Heart right ventricle (tissue), 16 donors: ENCODE measurements at regions not wholly inside any gene's neighbourhood (a gene's known extent, or its start where the extent isn't known, plus 50 kb on each side); places are given as distances from the start of the nearest gene placed in this dataset.

Source experiments
- ATAC-seq, 8 donors: fragments of 200-7000 bp; cut with Tn5 transposase; one replicate each; pipeline ENCODE4 v1.9.1; 2020; ENCODE audit warnings: mild to moderate bottlenecking in 8 of 8, moderate library complexity in 8 of 8, moderate number of reproducible peaks in 1 of 8
- DNase-seq, 2 donors: peaks; one replicate each; pipeline ENCODE4 v3.0.0-alpha.2; 2020
- H3K27ac ChIP-seq, 10 donors: fragments of 200-600 bp; sonication (generic) in 2 of 10; one replicate each; pipeline versions ENCODE4 v1.5.0 to v1.8.0; 2020 to 2022; ENCODE audit warnings: mild to moderate bottlenecking in 3 of 10
- H3K27me3 ChIP-seq, 7 donors: fragments of 200-600 bp; one replicate each; pipeline ENCODE4 v1.8.0; 2021 to 2022; ENCODE audit warnings: mild to moderate bottlenecking in 2 of 7
- H3K36me3 ChIP-seq, 9 donors: fragments of 200-600 bp; sonication (generic) in 1 of 9; one replicate each; pipeline versions ENCODE4 v1.5.0 to v1.8.0; 2020 to 2022; ENCODE audit warnings: mild to moderate bottlenecking in 2 of 9
- H3K4me1 ChIP-seq, 9 donors: fragments of 200-600 bp; sonication (generic) in 1 of 9; one replicate each; pipeline versions ENCODE4 v1.5.0 to v1.8.0; 2020 to 2022; ENCODE audit warnings: mild to moderate bottlenecking in 4 of 9
- H3K4me3 ChIP-seq, 10 donors: fragments of 200-600 bp; sonication (generic) in 2 of 10; one replicate each; pipeline versions ENCODE4 v1.5.0 to v1.8.0; 2020 to 2022; ENCODE audit warnings: mild to moderate bottlenecking in 7 of 10, moderate library complexity in 2 of 10
- H3K9me3 ChIP-seq, 11 donors: fragments of 200-600 bp in 10 of 11; sonication (generic) in 2 of 11; one replicate each; pipeline versions ENCODE4 v1.5.0 to v1.8.0; 2013 to 2022; ENCODE audit warnings: mild to moderate bottlenecking in 2 of 11, control low read depth in 1 of 11, moderate library complexity in 1 of 11
- WGBS, 2 donors: extraction: QIAGEN DNeasy Blood & Tissue Kit; methylation state at CpG; one replicate each; pipeline ENCODE4 v1.1.7; 2013; ENCODE audit warnings: inconsistent platforms in 1 of 2; 5-methylcytosine and 5-hydroxymethylcytosine counted together
- intact Hi-C, 10 donors: fragments of 100-400 bp; cut with DNase I; formaldehyde crosslinking; loops; one replicate each; pipeline versions ENCODE4 v1.11.1 to v1.14.2; 2022
- TF ChIP-seq, protein P1 (sequence below), 9 donors: fragments of 200-600 bp; sonication (generic) in 2 of 9; IDR thresholded peaks; one replicate each; pipeline versions ENCODE4 v1.5.0 to v1.8.0; 2021 to 2022; ENCODE audit warnings: antibody characterized with exemption in 9 of 9, mild to moderate bottlenecking in 5 of 9, moderate library complexity in 1 of 9
- donor health status: Arrhythmogenic right ventricular cardiomyopathy.
- donor health status: ischemic (EF 13 %, LVEDD 7.1; RV severe dilation, severe dysfunction).
- donor health status: healthy with polysubstance abuse.
- donor health status: DM: no; HTN: yes; CAD: no.
- donor health status: DM: no; HTN: no; CAD: no.
- donor health status: ischemic (EF 25% LVEDD 6.9; RV normal size, moderate dysfunction).
- donor health status: ischemic (EF 25% LVEDD 5.7; RV mildly dilated, moderate dysfunction).
- donor health status: healthy.
- donor health status: DM: yes; HTN: yes; CAD: no.
- donor health status: Ischemic cardiomyopathy.
- donor health status: ischemic (EF 35%, LVEDD 5.7; RV mildly dilated, moderate dysfunction).
- donor health status: nonischemic (EF 11% LVEDD 7.7; RV severe dilation, severe dysfunction).
- donor health status: DM: yes; HTN: yes; CAD: no.
- donor health status: PGD.
- donor health status: ischemic (EF 29% LVEDD 5.4; RV normal size, mild dysfunction).
- donor health status: nonischemic (EF 23%, LVEDD 6.1; RV moderate dilation, normal function).

DNA sequence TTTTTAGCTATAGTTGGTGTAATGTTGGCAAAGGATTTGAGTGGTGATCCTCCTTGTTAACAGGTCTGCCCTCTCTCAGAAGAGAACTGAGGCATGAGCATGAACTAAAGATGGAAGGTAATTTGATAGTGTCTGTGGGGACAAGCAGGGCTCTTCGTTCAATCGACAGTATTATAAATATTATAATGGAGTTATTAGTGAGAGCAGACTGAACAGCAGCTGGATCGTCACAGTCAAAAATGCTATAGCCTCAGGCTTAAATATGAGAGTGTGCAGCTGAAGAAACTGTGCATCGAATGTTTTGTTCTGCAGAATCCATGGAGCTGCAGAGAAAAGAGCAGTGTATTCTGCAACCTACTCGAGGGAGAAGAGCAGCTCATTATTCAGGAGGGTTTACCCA is 757.3 kb downstream of the DNAH5 start:
- ATAC-seq = no peak
- H3K9me3 ChIP-seq = no peaks in the 10 kb centered on the region
- intact Hi-C loops = no loop called here
- DNase-seq = no peak
- WGBS, 2 donors = 82 to 83% methylated on average over 5 of the region's 5 CpGs
- TF ChIP-seq, protein P1, sequence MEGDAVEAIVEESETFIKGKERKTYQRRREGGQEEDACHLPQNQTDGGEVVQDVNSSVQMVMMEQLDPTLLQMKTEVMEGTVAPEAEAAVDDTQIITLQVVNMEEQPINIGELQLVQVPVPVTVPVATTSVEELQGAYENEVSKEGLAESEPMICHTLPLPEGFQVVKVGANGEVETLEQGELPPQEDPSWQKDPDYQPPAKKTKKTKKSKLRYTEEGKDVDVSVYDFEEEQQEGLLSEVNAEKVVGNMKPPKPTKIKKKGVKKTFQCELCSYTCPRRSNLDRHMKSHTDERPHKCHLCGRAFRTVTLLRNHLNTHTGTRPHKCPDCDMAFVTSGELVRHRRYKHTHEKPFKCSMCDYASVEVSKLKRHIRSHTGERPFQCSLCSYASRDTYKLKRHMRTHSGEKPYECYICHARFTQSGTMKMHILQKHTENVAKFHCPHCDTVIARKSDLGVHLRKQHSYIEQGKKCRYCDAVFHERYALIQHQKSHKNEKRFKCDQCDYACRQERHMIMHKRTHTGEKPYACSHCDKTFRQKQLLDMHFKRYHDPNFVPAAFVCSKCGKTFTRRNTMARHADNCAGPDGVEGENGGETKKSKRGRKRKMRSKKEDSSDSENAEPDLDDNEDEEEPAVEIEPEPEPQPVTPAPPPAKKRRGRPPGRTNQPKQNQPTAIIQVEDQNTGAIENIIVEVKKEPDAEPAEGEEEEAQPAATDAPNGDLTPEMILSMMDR (IDR thresholded peaks at IDR 0.05) = no peak
- no peaks in the 10 kb centered on the region for H3K27me3 ChIP-seq
- H3K36me3 ChIP-seq = no peaks in the 10 kb centered on the region
- no peak overlapping the region for H3K4me3 ChIP-seq
- H3K27ac ChIP-seq = no peak overlapping the region
- no peaks in the 10 kb centered on the region for H3K4me1 ChIP-seq

DNA sequence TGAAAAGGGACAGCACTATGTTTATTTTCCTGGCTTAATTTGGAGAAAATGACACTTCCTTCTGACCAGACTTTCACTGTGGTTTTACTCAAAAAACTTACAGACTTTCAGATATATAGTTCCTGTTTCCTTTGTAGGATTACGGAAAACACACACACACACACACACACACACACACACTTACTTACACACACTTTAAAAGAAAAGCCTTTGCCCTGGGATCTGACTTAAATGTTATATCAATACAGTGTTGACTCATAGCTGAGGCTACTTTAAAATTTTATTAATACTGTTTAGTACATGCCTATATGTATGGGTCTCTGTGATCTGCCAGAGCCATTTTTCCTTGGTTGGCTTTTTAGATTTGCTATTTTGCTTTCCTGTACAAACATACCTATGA is 758.3 kb downstream of the DNAH5 start:
- intact Hi-C loops = no loop called here
- 36 to 66% methylated on average over 1 of the region's 1 CpG for WGBS, 2 donors

DNA sequence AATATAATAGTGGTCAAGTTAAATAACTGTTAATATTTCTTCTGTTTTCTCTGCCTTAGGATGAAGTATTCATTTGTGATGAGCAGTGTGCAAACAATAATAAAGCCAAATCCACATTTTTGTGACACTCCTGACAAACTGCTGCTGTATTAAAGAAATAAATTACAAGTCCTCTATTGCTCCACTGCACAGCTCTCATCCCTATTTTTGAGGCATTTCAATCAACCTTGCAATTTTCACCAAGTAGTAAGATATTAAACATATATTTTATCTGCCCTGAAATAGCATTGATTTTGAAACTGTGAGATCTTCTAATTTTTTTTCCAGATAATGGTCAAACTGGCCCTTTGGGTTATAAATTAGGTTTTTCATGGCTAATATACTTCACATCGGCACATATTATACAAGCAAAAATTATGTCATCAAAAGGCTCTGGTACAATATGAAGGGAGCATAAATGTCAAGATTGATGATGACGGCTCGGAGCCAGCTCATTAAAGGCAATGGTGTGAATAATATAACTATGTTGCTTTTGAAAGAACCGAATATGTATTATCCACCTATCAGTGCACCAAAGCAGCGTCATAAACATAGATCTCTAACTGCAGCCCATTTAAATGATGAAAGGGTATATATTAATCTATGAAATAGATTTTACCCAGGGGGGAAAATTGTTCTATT is 764.9 kb downstream of the DNAH5 start:
- WGBS, 2 donors = 88 to 89% methylated on average over 5 of the region's 5 CpGs
- no peaks in the 10 kb centered on the region for H3K27me3 ChIP-seq
- no peaks in the 10 kb centered on the region for H3K9me3 ChIP-seq
- no peaks in the 10 kb centered on the region for H3K4me1 ChIP-seq
- H3K36me3 ChIP-seq = no peaks in the 10 kb centered on the region
- no peak overlapping the region for H3K4me3 ChIP-seq
- DNase-seq (no peak), ATAC-seq (no peak)
- intact Hi-C loops = no loop called here
- H3K27ac ChIP-seq = no peak overlapping the region
- TF ChIP-seq, protein P1 (IDR thresholded peaks at IDR 0.05) = no peak

More for the DNA sequence above, 758.3 kb downstream of the DNAH5 start:
- no peaks in the 10 kb centered on the region for H3K36me3 ChIP-seq
- H3K27me3 ChIP-seq = no peaks in the 10 kb centered on the region
- H3K27ac ChIP-seq = no peak overlapping the region
- no peaks in the 10 kb centered on the region for H3K9me3 ChIP-seq
- DNase-seq (no peak), ATAC-seq (no peak)
- no peak overlapping the region for H3K4me3 ChIP-seq
- no peaks in the 10 kb centered on the region for H3K4me1 ChIP-seq
- TF ChIP-seq, protein P1 (IDR thresholded peaks at IDR 0.05) = no peak

DNA sequence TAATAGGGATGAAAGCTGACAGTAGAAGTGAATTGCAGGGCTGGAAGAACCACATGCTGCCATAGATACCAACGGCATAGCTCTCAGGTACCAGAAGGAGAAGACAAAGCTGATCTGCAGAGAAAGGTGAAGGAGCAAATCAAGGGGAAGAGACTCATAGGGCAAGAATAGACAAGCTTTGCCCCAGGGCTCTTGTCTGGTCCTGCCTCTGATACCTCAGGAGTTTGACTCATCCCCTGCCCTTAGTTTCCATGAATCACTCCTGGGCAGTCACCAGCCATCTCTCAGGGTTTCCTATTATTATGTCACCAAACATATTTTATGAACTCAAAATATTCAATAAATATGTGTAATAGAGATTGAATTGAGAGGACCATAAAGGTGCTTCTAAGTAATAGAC is 800.9 kb downstream of the DNAH5 start:
- ATAC-seq (no peak), DNase-seq (no peak)
- no peaks in the 10 kb centered on the region for H3K36me3 ChIP-seq
- no peaks in the 10 kb centered on the region for H3K27me3 ChIP-seq
- TF ChIP-seq, protein P1 (IDR thresholded peaks at IDR 0.05) = no peak
- H3K9me3 ChIP-seq = peaks cover 0 to 15% (median 0%) of the 10 kb centered on the region in 11 donors
- intact Hi-C loops = no loop called here
- 63 to 82% methylated on average over 1 of the region's 1 CpG for WGBS, 2 donors
- no peaks in the 10 kb centered on the region for H3K4me1 ChIP-seq
- H3K27ac ChIP-seq = no peak overlapping the region
- H3K4me3 ChIP-seq = no peak overlapping the region
